H9 (cell line): ENCODE measurements at regions not wholly inside any gene's neighbourhood (a gene's known extent, or its start where the extent isn't known, plus 50 kb on each side); places are given as distances from the start of the nearest gene placed in this dataset.

ENCODE experiments used
- DNase-seq: peaks from one replicate; pipeline ENCODE4 v3.0.0-alpha.2; 2017
- H2AFZ ChIP-seq: one replicate; pipeline ENCODE4 v1.6.1; 2013; ENCODE audit warnings: mild to moderate bottlenecking, low read length, control low read depth, moderate library complexity
- H2AK5ac ChIP-seq: 2 replicates; pipeline ENCODE4 v1.6.1; 2013; ENCODE audit warnings: low read length, control low read depth, mixed read lengths; ENCODE audit not compliant: insufficient read length
- H2BK120ac ChIP-seq: one replicate; pipeline ENCODE4 v1.6.1; 2013; ENCODE audit warnings: low read depth, mild to moderate bottlenecking, low read length, control low read depth, inconsistent platforms; ENCODE audit not compliant: poor library complexity, severe bottlenecking
- H2BK12ac ChIP-seq: 2 replicates; pipeline ENCODE4 v1.6.1; 2013; ENCODE audit warnings: low read length, control low read depth, mixed read lengths, low read depth; ENCODE audit not compliant: insufficient read length
- H2BK15ac ChIP-seq: 2 replicates; pipeline ENCODE4 v1.6.1; 2013; ENCODE audit warnings: low read depth, low read length, control low read depth
- H2BK20ac ChIP-seq: one replicate; pipeline ENCODE4 v1.6.1; 2013; ENCODE audit warnings: low read depth, mild to moderate bottlenecking, low read length, control low read depth, inconsistent platforms; ENCODE audit not compliant: poor library complexity, severe bottlenecking
- H2BK5ac ChIP-seq: 2 replicates; pipeline ENCODE4 v1.6.1; 2013; ENCODE audit warnings: low read length, control low read depth, mixed read lengths; ENCODE audit not compliant: insufficient read length
- H3K14ac ChIP-seq: 2 replicates; pipeline ENCODE4 v1.6.1; 2013; ENCODE audit warnings: low read length, control low read depth; ENCODE audit not compliant: insufficient read depth
- H3K18ac ChIP-seq: 2 replicates; pipeline ENCODE4 v1.6.1; 2013; ENCODE audit warnings: low read depth, mild to moderate bottlenecking, mixed read lengths, low read length, control low read depth; ENCODE audit not compliant: insufficient read length
- H3K23ac ChIP-seq: 2 replicates; pipeline ENCODE4 v1.6.1; 2013; ENCODE audit warnings: low read length, control low read depth, mixed read lengths, low read depth; ENCODE audit not compliant: insufficient read length
- H3K23me2 ChIP-seq: 2 replicates; pipeline ENCODE4 v1.6.1; 2013; ENCODE audit warnings: low read depth, mild to moderate bottlenecking, mixed read lengths, low read length, control low read depth; ENCODE audit not compliant: insufficient read length, poor library complexity, severe bottlenecking
- H3K27ac ChIP-seq: 2 replicates; pipeline ENCODE4 v1.5.1; 2013; ENCODE audit warnings: low read length, control low read depth, mixed read lengths, low read depth; ENCODE audit not compliant: insufficient read length
- H3K27me3 ChIP-seq: 2 replicates; pipeline ENCODE4 v1.6.1; 2013; ENCODE audit warnings: low read length, control low read depth, inconsistent platforms; ENCODE audit not compliant: insufficient read depth
- H3K4ac ChIP-seq: 2 replicates; pipeline ENCODE4 v1.6.1; 2013; ENCODE audit warnings: low read depth, mild to moderate bottlenecking, control low read depth, inconsistent platforms, low read length, moderate library complexity
- H3K4me1 ChIP-seq: 2 replicates; pipeline ENCODE4 v1.6.1; 2013; ENCODE audit warnings: low read length, control low read depth, inconsistent platforms; ENCODE audit not compliant: insufficient read depth
- H3K4me2 ChIP-seq: 2 replicates; pipeline ENCODE4 v1.6.1; 2013; ENCODE audit warnings: low read length, control low read depth, mixed read lengths; ENCODE audit not compliant: insufficient read length, insufficient read depth
- H3K56ac ChIP-seq: 2 replicates; pipeline ENCODE4 v1.6.1; 2013; ENCODE audit warnings: low read depth, mild to moderate bottlenecking, mixed read lengths, low read length, control low read depth; ENCODE audit not compliant: insufficient read length
- H3K79me1 ChIP-seq: 2 replicates; pipeline ENCODE4 v1.6.1; 2013; ENCODE audit warnings: low read depth, mild to moderate bottlenecking, moderate library complexity, low read length, control low read depth, inconsistent platforms; ENCODE audit not compliant: insufficient read depth, poor library complexity, severe bottlenecking
- H3K79me2 ChIP-seq: 2 replicates; pipeline ENCODE4 v1.6.1; 2013; ENCODE audit warnings: low read length, control low read depth, inconsistent platforms; ENCODE audit not compliant: insufficient read depth
- H3K9ac ChIP-seq: 2 replicates; pipeline ENCODE4 v1.6.1; 2013; ENCODE audit warnings: low read length, control low read depth, mixed read lengths; ENCODE audit not compliant: insufficient read length; ENCODE audit errors: extremely low read depth
- H3K9me3 ChIP-seq: one replicate; pipeline ENCODE4 v1.6.1; 2013; ENCODE audit warnings: low read depth, low read length, inconsistent platforms; ENCODE audit not compliant: control insufficient read depth
- H3T11ph ChIP-seq: one replicate; pipeline ENCODE4 v1.6.1; 2013; ENCODE audit warnings: mild to moderate bottlenecking, low read length, control low read depth, inconsistent platforms
- H4K20me1 ChIP-seq: one replicate; pipeline ENCODE4 v1.6.1; 2013; ENCODE audit not compliant: control insufficient read depth, insufficient read length, insufficient read depth
- H4K5ac ChIP-seq: 2 replicates; pipeline ENCODE4 v1.6.1; 2013; ENCODE audit warnings: low read depth, mild to moderate bottlenecking, mixed read lengths, low read length, control low read depth; ENCODE audit not compliant: insufficient read length
- H4K8ac ChIP-seq: replicated peaks from 2 replicates; pipeline ENCODE4 v1.6.1; 2013; ENCODE audit warnings: low read length, control low read depth, mixed read lengths, low read depth; ENCODE audit not compliant: insufficient read length
- H4K91ac ChIP-seq: 2 replicates; pipeline ENCODE4 v1.6.1; 2013; ENCODE audit warnings: low read depth, mild to moderate bottlenecking, moderate library complexity, mixed read lengths, low read length, control low read depth; ENCODE audit not compliant: insufficient read length
- H3K27ac Mint-ChIP-seq, 3 experiments: 2 replicates in 2 of 3; 3 replicates in 1 of 3; pipeline ENCODE4 v1.8.0; 2020 to 2021; ENCODE audit warnings: mixed read lengths in 3 of 3, mild to moderate bottlenecking in 1 of 3, moderate library complexity in 1 of 3
- H3K27me3 Mint-ChIP-seq: 2 replicates; pipeline ENCODE4 v1.8.0; 2021; ENCODE audit warnings: low read depth, mild to moderate bottlenecking, moderate library complexity, mixed read lengths
- H3K36me3 Mint-ChIP-seq, 3 experiments: 2 replicates in 2 of 3; 3 replicates in 1 of 3; pipeline ENCODE4 v1.8.0; 2020 to 2021; ENCODE audit warnings: low read depth in 3 of 3, mixed read lengths in 3 of 3; ENCODE audit not compliant: insufficient read depth in 1 of 3
- H3K4me1 Mint-ChIP-seq, 2 experiments: 2 replicates each; pipeline ENCODE4 v1.8.0; 2020; ENCODE audit warnings: mixed read lengths in 2 of 2
- H3K4me3 Mint-ChIP-seq, 2 experiments: 2 replicates in 1 of 2; 3 replicates in 1 of 2; pipeline ENCODE4 v1.8.0; 2020 to 2021; ENCODE audit warnings: mild to moderate bottlenecking in 2 of 2, mixed read lengths in 2 of 2, moderate library complexity in 1 of 2
- H3K9me3 Mint-ChIP-seq, 2 experiments: 2 replicates in 1 of 2; 3 replicates in 1 of 2; pipeline ENCODE4 v1.8.0; 2020; ENCODE audit warnings: mild to moderate bottlenecking in 2 of 2, mixed read lengths in 2 of 2, moderate library complexity in 1 of 2
- CTCF ChIP-seq: fragments of 200-600 bp; sonication (generic); conservative IDR thresholded peaks from 3 replicates; pipeline ENCODE4 v1.8.0; 2021; ENCODE audit warnings: antibody characterized with exemption, mild to moderate bottlenecking
- WGBS: extraction: QIAGEN DNeasy Blood & Tissue Kit; methylation state at CpG from one replicate; pipeline ENCODE4 v1.1.7; 2013; ENCODE audit warnings: missing lambda C conversion rate, low lambda C conversion rate, mixed read lengths; ENCODE audit not compliant: insufficient read length; ENCODE audit errors: extremely low coverage; 5-methylcytosine and 5-hydroxymethylcytosine counted together

DNA sequence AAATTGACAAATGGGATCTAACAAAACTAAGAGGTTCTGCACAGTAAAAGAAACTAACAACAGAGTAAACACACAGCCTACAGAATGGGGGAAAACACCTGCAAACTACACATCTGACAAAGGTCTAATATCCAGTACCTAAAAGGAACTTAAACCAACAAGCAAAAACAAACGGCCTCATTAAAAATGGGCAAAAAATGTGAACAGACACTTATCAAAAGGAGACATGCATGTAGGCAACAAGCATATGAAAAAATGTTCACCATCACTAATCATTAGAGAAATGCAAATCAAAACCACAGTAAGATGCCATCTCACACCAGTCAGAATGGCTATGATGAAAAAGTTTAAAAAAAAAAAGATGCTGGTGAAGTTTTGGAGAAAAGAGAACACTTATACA lies 197.4 kb downstream of the KBTBD2 start:
- Histone ChIP-seq H3K56ac (no peak overlapping the region), H2AK5ac (no peak overlapping the region), H3K27me3 (no peaks in the 10 kb centered on the region), H4K91ac (no peak overlapping the region), H2BK5ac (no peak overlapping the region), H2AFZ (no peak overlapping the region), H2BK15ac (no peak overlapping the region), H3T11ph (no peak overlapping the region), H3K23me2 (no peaks in the 10 kb centered on the region), H2BK120ac (no peak overlapping the region), H4K5ac (no peak overlapping the region), H2BK12ac (no peak overlapping the region), H3K27ac (no peak overlapping the region), H3K18ac (no peak overlapping the region), H3K14ac (no peak overlapping the region), H3K4me2 (no peak overlapping the region), H2BK20ac (no peak overlapping the region), H3K9ac (no peak overlapping the region), H3K4me1 (no peaks in the 10 kb centered on the region), H3K23ac (no peak overlapping the region), H4K20me1 (no peaks in the 10 kb centered on the region), H3K79me2 (no peaks in the 10 kb centered on the region), H3K79me1 (no peaks in the 10 kb centered on the region), H3K4ac (no peak overlapping the region), H3K9me3 (no peaks in the 10 kb centered on the region), H4K8ac (no peak overlapping the region)
- WGBS = no CpG with 5 or more reads among the region's 1 CpG
- H3K4me3 Mint-ChIP-seq = no peak overlapping the region
- DNase-seq = no peak
- no peak for TF ChIP-seq CTCF
- H3K27me3 Mint-ChIP-seq = no peaks in the 10 kb centered on the region
- H3K4me1 Mint-ChIP-seq = peaks cover 7% of the 10 kb centered on the region in 2 experiments; a peak in 2 of 4 replicates
- H3K9me3 Mint-ChIP-seq = peaks cover 17 to 23% of the 10 kb centered on the region in 2 experiments; a peak in 4 of 5 replicates
- H3K36me3 Mint-ChIP-seq = peaks cover 4 to 18% (median 17%) of the 10 kb centered on the region in 3 experiments
- H3K27ac Mint-ChIP-seq = no peak overlapping the region
